Right ventricle myocardium superior (tissue), 1 donor: ENCODE measurements at regions not wholly inside any gene's neighbourhood (a gene's known extent, or its start where the extent isn't known, plus 50 kb on each side); places are given as distances from the start of the nearest gene placed in this dataset.
A peak's percentile ranks its signal among the peaks of the same experiment; 100 is the strongest.

ENCODE experiments used
- ATAC-seq: fragments of 200-7000 bp; cut with Tn5 transposase; one replicate; pipeline ENCODE4 v1.9.1; 2020; ENCODE audit warnings: mild to moderate bottlenecking; ENCODE audit not compliant: poor library complexity
- DNase-seq: peaks from one replicate; pipeline ENCODE4 v3.0.0-alpha.2; 2020
- intact Hi-C: fragments of 100-400 bp; cut with DNase I; formaldehyde crosslinking; loops from one replicate; pipeline ENCODE4 v1.11.2; 2022
- donor health status: DM: no; HTN: yes; CAD: no; lungs with severe emphysema.

DNA sequence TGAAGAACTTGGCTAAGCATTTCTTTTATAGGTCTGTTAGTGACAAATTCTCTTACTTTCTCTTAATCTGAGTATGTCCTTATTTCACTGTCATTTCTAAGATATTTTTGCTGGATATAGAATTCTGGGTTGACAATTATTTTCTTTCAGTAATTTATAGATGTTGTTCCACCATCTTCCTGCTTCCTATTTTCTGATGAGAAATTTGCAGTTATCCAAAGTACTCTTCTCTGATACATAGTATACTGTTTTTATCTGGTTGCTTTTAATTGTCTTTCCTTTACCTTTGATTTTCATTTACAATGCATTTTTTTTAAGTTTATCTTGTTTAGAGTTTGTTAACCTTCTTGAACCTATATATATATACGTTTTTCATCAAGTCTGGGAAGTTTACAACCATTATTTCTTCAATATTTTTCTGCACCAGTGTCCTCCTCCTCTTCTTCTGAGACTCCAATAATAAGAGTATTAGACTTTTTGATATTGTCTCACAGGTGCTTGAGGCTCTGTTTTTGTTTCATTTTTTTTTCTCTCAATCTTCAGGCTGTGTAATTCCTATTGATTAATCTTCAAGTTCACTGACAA lies 101.6 kb upstream of the INSIG1 start:
- DNase-seq = no peak
- intact Hi-C loops = loop anchor here (10.0 kb wide), 1 partner anchor 271 kb away; no protein-coding TSS in a partner anchor
- ATAC-seq = no peak

DNA sequence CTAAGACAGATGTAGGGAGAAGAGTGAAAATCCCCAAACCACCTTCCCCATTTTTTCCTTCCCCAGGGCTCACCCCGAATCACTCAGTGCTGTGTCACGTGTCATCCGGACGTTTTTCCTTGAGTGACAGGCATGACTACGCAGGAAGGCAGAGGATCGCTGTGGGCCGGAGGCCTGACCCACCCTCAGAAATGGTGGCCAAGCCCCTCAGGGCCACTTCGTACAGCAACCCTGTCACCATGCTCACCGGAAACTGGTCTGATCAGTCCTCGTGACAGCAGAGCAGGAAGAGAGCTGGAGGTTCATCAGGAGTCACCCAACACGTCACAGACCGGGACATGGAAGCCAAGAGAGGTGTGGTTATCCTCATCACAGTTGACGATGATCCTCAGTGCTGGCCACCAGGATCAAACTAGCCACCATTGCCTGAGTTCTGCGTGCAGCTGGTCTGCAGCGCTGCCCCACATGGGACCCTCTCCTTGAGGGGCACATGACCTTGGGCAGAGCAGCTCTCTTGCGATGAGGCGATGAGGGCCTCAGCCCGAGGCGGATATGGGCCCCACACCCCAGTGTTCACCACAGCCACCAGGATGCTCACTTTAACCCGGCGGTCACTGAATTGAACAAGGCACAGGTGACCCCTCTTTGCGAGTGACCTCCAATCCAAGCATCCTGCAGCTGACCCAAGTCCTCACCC lies 99.3 kb upstream of the INSIG1 start:
- intact Hi-C loops = loop anchor here (10.0 kb wide), 1 partner anchor 274 kb away; no protein-coding TSS in a partner anchor
- no peak for DNase-seq
- ATAC-seq = no peak

DNA sequence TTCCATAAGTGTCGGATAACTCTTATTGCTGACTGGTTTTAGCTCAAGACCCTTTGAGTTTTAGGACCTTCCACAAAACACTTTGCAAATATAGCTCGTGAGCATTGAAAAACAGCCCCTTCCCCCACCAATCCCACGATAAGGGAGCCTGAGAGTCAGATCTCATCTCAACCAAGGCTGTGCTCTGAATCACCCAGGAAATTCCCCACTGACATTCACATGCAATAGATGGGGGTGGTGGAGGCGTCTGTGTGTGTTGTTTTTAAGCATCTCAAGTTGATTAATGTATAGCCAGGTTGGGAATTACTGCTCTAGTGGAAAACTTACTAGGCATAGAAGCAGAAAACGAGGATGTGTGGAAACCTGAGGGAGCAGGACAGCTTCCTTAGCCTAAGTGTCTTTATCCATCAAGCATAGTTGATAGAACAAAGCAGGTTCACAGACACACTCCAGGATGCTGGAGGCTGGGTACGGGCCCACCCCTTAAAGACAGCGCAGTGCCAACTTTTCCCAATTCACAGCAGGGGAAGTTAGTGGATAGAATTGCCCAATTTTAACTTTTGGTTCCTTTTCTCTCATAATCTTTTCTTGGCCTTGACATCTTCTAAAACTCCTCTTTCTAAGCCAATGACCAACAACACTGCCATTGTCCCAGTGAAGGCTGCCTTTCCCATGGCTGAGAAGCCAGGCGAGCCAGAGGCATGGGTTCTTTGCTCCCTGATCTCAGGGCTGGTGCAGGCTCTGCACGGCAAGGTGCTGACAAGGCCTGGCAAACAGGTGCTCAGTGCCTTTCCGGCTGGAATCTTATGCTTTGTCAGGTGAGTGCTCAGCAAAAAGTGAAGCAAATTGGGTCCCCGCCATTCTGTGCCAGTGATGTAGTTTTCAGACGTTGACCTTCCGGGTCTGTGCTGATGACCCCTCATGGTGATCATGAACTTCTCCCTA lies 98.5 kb upstream of the INSIG1 start:
- intact Hi-C loops = loop anchor here (10.0 kb wide), 1 partner anchor 274 kb away; no protein-coding TSS in a partner anchor
- DNase-seq (no peak), ATAC-seq (no peak)

DNA sequence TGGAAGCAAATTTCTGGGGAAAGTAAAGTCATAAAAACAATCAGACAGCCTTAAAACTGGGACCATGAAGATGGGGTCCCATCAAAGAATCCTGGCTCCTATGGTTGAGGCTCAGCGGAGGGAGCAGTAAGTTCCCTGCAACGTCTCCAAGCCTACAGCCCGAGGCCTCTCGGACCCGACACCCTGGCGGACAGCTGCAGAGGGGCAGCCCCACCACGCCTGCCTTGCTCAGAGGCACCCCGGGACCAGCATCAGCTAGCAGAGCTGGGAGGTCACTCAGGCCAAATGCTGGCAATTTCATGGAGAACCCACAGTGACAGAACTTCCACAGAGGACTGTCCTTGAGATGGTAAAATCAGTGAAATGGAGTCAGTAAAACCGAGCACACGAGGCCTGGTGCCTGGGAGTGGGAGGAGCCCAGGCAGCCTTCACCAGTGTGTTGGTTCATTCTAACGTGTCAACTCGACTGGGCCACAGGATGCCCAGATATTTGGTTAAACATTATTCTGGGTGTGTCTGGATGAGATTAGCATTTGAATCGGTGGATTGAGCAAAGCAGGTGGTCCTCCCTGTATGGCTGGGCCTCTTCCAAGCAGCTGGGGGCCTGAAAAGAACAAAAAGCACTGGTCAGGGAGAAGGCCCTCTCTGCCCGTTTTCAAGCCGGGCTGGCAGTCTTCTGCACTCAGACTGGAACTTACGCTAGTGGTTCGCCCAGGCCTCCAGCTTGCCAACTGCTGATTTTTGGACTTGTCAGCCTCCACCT lies 96.2 kb upstream of the INSIG1 start:
- intact Hi-C loops = no loop called here
- DNase-seq (no peak), ATAC-seq (no peak)

DNA sequence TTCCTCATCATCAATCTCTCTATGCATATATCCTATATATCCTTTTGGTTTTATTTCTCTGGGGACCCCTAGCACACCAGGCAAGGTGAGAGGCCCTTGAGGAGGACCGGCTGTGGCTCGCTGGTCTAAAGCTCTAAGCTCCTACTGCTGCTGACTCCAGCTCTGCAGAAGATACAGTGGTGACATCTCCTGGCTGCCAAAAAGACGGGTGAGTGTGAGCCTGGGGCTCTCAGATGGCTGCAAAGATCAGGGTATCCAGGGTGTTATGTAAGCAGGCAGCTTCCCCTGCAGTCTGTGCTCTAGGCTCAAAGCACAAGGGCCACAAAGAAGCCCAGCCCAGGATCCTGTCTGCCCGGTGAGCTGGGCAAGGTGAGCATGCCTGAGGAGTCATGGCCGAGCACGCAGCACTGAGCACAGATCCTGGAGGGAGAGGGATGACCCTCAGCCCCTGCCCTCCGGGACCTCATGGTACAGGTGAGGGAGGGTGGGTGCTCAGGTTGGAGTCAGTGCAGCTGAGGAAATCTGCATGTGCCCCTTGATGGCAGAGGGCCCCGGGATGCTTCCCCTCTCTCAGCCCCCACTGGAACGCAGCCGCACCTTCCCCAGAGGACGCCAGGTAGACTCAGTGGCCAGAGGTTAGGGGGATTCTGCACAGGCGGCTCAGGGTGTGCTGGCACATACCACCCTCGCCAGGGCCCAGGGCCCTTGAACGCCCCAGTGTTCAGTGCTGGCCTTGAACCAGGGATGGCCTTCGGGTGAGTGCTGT lies 95.4 kb upstream of the INSIG1 start:
- DNase-seq (no peak), ATAC-seq (no peak)
- intact Hi-C loops = no loop called here

DNA sequence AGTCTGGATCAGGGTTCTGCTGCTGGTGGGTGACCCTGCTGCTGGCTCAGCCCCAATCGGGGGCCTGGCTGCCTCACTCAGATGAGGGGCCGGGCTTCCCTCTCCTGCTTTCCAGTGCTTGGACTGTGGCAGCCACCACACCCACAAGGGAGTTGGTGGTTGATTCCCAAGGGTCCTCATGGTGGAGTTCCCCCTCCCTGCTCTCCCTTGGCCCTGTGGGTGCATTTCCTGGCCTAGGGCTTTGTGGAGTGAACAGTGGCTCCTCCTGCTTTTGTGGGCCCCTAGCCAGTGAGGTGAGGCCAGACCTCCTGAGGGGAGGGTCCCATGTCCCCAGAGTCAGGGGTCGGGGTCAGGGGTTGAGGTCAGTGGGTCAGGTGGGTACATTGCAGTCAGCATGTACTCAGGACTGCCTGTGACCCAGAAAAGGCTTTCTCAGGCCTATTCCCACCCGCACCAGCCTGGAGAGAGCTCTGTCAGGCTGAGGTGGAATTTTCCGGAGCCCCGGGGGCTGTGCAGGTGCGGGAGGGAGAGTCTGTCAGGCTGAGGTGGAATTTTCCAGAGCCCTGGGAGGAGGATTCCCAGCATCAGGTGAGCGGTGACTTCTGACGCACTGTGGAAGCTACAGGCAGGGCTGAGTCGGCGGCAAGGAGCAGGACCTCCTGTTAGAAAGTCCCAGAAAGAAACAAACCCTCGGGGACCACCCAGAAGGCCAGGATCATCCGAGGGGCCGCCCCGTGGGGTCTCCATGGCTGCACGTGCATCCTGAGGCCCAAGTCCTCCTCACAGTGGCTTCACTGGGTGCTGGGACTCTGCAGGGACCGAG lies 94.4 kb upstream of the INSIG1 start:
- DNase-seq (no peak), ATAC-seq (no peak)
- intact Hi-C loops = no loop called here

DNA sequence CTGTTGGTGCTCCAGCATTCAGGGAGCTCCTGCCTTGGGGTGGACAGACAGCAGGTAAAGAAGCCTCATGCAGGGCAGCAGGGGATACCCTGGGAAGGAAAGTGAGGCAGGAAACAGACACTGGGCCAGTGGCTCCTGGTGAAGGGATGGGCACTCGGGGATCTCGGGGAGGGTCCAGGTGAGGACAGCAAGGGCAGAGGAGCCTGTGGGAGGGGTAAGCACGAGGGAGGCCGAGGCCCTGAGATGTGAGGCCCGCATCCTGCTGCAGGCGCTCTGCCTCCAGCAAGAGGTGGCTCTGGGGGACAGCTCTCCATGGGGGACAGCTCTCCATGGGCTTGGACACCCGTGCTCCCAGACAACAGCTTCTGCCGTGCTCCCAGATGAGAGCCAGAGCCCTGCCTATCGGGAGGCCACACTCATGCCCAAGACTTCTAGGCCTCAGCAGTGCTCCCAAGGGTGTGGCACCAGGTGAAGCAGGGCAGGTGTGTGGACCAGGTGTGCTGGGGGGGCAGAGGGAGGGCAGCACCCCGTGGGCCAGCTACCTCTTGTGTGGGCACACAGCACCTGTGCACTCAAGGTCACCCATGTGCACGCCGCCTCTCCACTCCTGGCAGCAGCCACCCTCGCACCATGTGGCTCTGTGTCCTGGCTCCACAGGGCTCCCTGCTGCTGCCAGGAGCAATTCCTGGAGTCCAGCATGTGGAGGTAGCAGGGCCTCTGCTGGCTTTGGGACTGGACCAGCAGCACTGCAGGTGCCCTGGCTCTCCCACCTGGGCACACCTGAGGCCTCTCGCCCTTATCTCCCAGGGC lies 93.6 kb upstream of the INSIG1 start:
- intact Hi-C loops = no loop called here

DNA sequence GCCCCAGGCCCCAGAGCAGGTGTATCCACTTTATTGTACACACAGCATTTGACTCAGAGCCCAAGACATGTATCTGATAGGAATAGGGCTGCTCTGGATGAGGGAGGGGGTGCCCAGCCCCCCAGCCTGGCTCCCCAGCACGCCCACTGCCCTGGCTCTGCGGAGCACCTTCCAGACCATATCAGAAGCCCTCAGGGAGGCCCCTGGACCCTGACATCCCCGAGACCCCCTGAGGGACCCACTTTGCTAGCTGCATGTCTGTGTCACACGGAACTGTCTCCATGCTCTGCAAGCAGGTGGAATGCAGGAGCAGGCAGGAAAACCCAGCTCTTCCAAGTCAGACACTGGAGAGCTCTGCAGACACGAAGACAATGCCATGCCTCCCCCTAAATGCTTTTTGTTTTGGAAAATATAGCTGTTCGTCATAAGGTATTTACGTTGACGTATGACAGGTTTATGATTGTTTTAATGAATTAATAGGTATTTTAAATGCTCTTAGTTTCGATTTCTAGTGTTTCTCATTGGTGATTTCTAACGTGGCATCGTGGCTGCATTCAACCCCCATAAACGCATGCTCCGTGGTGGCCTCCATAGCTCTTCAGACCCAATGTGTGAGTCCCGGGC lies 92.8 kb upstream of the INSIG1 start:
- intact Hi-C loops = no loop called here
- no peak for DNase-seq

More for the DNA sequence above, 93.6 kb upstream of the INSIG1 start:
- ATAC-seq (no peak), DNase-seq (no peak)

DNA sequence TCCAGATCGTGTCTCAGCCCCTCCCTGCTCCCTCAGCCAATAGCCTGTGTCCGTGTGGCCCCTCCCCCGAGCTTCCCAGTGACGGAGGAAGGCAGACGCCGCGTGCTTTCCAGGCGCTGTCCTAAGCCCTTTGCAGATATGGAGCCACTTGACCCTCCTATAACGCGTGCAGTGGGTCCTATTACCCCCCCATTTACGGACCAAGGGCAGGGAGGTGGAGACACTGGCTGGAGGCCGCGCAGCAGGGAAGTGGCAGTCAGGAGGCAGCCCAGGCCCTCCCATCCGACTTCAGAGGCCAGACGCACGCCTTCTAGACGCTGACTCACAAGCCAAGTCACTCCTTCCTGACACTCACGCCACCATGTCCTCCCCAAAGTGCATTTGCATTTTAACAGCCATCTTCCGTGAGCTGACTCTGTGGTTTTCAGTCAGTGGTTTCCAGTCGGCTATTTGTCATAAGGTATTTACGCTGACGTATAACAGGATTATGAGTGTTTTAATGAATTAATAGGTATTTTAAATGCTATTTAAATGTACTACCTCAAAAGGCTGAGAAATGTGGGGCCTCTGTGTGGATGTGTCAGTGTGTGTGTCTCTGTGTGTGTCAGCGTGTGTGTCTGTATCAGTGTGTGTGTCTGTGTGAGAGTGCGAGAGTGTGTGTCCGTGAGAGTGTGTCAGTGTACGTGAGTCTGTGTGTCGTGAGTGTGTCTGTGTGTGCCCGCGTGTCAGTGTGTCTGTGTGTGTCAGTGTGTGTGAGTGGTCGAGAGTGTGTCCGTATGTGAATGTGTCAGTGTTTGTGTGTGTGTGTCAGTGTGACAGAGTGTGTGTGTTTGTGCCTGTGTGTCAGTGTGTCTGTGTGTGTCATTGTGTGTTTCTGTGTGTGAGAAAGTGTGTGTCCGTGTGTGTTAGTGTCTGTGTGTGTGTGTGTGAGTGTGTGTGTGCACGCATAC lies 92.0 kb upstream of the INSIG1 start:
- intact Hi-C loops = no loop called here
- DNase-seq (peak; percentile 86), ATAC-seq (peak; percentile 91)

More for the DNA sequence above, 92.8 kb upstream of the INSIG1 start:
- ATAC-seq = no peak

DNA sequence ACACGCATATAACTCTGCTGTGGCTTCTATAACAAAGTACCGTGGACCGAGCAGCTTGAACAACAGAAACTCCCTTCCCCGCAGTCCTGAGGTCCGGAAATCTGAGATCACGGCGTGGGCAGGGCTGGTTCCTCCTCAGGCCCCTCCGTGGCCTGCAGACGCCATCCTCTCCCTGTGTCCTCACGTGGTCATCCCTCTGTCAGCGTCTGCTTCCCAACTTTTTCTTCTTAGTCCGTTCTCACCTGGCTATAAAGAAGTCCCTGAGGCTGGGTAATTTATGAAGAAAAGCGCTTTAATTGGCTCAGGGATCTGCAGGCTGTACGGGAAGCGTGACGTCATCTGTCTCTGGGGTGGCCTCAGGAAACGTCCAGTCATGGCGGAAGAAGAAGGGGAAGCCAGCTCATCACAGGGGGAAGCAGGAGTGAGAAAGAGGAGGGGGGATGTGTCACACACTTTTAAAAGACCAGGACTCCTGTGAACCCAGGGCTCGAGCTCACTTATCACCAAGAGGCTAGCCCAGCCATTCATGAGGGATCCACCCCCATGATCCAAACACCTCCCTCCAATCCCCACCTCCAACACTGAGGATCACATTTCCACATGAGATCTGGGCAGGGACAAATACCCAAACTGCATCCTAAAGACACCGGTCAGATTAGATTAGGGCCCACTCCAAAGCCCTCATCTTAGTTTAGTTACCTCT lies 91.2 kb upstream of the INSIG1 start:
- intact Hi-C loops = no loop called here
- ATAC-seq = peak; percentile 73
- DNase-seq = peak; percentile 73

DNA sequence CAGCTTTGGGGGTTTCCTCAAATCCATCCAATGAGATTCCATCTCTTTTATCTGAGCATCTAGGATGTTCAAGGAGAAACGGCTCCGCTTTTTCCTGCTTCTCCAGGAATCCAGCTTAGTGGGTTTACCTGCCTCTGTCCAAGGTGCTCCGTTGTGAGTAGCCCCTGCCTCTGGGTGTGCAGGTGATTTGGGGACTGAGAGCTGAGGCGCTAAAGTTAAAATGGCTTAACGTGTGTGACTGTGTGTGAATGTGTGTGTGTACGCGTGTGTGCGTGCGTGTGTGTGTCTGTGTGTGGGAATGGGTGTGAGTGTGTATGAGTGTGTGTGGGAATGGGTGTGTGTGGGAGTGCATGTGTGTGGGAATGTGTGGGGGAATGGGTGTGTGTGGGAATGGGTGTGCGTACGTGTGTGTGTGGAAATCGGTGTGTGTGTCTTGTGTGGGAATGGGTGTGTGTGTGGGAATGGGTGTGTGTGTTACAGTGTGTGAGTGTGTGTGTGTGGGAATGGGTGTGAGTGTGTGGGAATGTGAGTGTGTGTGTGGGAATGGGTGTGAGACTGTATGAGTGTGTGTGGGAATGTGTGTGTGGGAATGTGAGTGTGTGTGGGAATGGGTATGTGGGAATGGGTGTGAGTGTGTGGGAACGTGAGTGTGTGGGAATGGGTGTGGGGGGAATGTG lies 90.2 kb upstream of the INSIG1 start:
- no peak for DNase-seq
- intact Hi-C loops = no loop called here
- no peak for ATAC-seq

DNA sequence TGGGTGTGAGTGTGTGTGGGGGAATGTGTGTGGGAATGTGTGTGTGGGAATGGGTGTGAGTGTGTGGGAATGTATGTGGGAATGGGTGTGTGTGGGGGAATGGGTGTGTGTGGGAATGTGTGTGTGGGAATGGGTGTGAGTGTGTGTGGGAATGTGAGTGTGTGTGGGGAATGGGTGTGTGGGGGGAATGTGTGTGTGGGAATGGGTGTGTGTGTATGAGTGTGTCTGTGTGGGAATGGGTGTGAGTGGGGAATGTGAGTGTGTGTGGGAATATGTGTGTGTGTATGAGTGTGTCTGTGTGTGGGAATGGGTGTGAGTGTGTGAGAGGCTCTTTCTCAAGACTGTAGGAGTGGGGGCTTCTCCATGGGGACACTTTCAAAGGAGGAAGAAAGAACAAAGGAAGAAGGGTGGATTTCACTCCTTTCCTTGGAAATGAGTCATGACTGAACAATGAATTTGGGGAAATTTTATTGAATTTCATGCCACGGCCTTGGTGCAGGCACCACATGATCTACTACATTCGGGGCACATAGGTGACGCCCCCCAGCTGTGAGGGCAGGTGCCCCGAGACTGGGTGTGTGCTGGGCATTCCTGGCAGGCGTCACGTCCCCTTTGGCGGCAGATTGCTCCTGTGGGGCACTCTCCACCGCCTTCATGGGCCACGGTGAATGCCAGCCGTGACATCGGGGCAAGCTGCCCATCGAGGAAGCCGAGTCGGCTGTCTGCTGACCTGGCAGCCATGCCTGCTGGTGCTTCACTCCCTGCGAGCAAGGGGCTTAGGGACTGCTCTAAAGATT lies 88.8 kb upstream of the INSIG1 start:
- ATAC-seq (no peak), DNase-seq (no peak)
- intact Hi-C loops = no loop called here
